CD14-positive monocyte (primary cell): ENCODE measurements at regions not wholly inside any gene's neighbourhood (a gene's known extent, or its start where the extent isn't known, plus 50 kb on each side); places are given as distances from the start of the nearest gene placed in this dataset.

Experiments used
- DNase-seq, 3 donors: peaks; one replicate each; pipeline ENCODE4 v3.0.0-alpha.2; 2011 to 2022
- H2AFZ ChIP-seq: 2 replicates; pipeline ENCODE4 v1.6.0; 2012; ENCODE audit warnings: mild to moderate bottlenecking, low read depth, low read length, inconsistent platforms; ENCODE audit not compliant: insufficient read depth, poor library complexity, severe bottlenecking
- H3K27ac ChIP-seq, 2 donors: 1 replicate in 1 of 2; 2 replicates in 1 of 2; pipeline ENCODE4 v1.5.1; 2012 to 2013; ENCODE audit warnings: low read length in 2 of 2, control low read depth in 1 of 2, inconsistent platforms in 1 of 2, low read depth in 1 of 2, mild to moderate bottlenecking in 1 of 2
- H3K27me3 ChIP-seq, 2 donors: one replicate each; pipeline versions ENCODE4 v1.6.0 to v1.6.1; 2011 to 2013; ENCODE audit warnings: low read length in 2 of 2; ENCODE audit not compliant: control insufficient read depth in 2 of 2, insufficient read depth in 2 of 2
- H3K36me3 ChIP-seq, 2 donors: replicated peaks in 1 of 2; 1 replicate in 1 of 2; 2 replicates in 1 of 2; pipeline versions ENCODE4 v1.5.1 to v1.6.1; 2012 to 2013; ENCODE audit warnings: low read length in 2 of 2, control low read depth in 1 of 2, inconsistent platforms in 1 of 2, mild to moderate bottlenecking in 1 of 2; ENCODE audit not compliant: insufficient read depth in 2 of 2, control insufficient read depth in 1 of 2
- H3K4me1 ChIP-seq, 2 donors: 1 replicate in 1 of 2; 2 replicates in 1 of 2; pipeline versions ENCODE4 v1.5.1 to v1.6.1; 2012 to 2013; ENCODE audit warnings: low read length in 2 of 2, control low read depth in 1 of 2, inconsistent platforms in 1 of 2, mild to moderate bottlenecking in 1 of 2, moderate library complexity in 1 of 2; ENCODE audit not compliant: insufficient read depth in 2 of 2, control insufficient read depth in 1 of 2
- H3K4me2 ChIP-seq: replicated peaks from 2 replicates; pipeline ENCODE3; 2012; ENCODE audit warnings: low read length, moderate library complexity, mild to moderate bottlenecking; ENCODE audit not compliant: poor library complexity, severe bottlenecking; ENCODE audit errors: extremely low read depth
- H3K4me3 ChIP-seq, 3 experiments: fragments of 200-600 bp in 1 of 3; sonication (generic) in 1 of 3; replicated peaks in 1 of 3; 1 replicate in 2 of 3; 2 replicates in 1 of 3; pipeline ENCODE4 v1.5.1; 2011 to 2013; ENCODE audit warnings: low read length in 3 of 3, mild to moderate bottlenecking in 3 of 3, control low read depth in 2 of 3, low read depth in 2 of 3, inconsistent platforms in 1 of 3, moderate library complexity in 1 of 3
- H3K79me2 ChIP-seq: 2 replicates; pipeline ENCODE4 v1.6.0; 2012; ENCODE audit warnings: mild to moderate bottlenecking, control low read depth, inconsistent platforms, low read length, moderate library complexity; ENCODE audit not compliant: insufficient read depth
- H3K9ac ChIP-seq: 2 replicates; pipeline ENCODE4 v1.6.0; 2017; ENCODE audit warnings: low read length, mild to moderate bottlenecking; ENCODE audit not compliant: insufficient read depth, poor library complexity, severe bottlenecking
- H3K9me3 ChIP-seq, 2 donors: replicated peaks in 1 of 2; 1 replicate in 1 of 2; 2 replicates in 1 of 2; pipeline versions ENCODE4 v1.5.1 to v1.6.1; 2012 to 2013; ENCODE audit warnings: low read length in 2 of 2, control low read depth in 1 of 2; ENCODE audit not compliant: control insufficient read depth in 1 of 2, insufficient read depth in 1 of 2
- H4K20me1 ChIP-seq: 2 replicates; pipeline ENCODE4 v1.6.0; 2012; ENCODE audit warnings: mild to moderate bottlenecking, low read length, control low read depth, moderate library complexity; ENCODE audit not compliant: insufficient read depth
- H3K27ac Mint-ChIP-seq, 7 donors: one replicate each; pipeline ENCODE4 v1.8.0; 2020; ENCODE audit warnings: mild to moderate bottlenecking in 7 of 7, mixed read lengths in 7 of 7, moderate library complexity in 6 of 7, inconsistent platforms in 2 of 7
- H3K27me3 Mint-ChIP-seq, 3 donors: one replicate each; pipeline ENCODE4 v1.8.0; 2021 to 2022; ENCODE audit warnings: low read depth in 3 of 3, mild to moderate bottlenecking in 3 of 3, mixed read lengths in 3 of 3, moderate library complexity in 3 of 3, inconsistent platforms in 1 of 3
- H3K36me3 Mint-ChIP-seq, 2 donors: one replicate each; pipeline ENCODE4 v1.8.0; 2020; ENCODE audit warnings: mixed read lengths in 2 of 2, inconsistent platforms in 1 of 2, mild to moderate bottlenecking in 1 of 2
- H3K4me1 Mint-ChIP-seq: one replicate; pipeline ENCODE4 v1.8.0; 2020; ENCODE audit warnings: mild to moderate bottlenecking, mixed read lengths
- H3K4me3 Mint-ChIP-seq, 2 donors: one replicate each; pipeline ENCODE4 v1.8.0; 2020; ENCODE audit warnings: mild to moderate bottlenecking in 2 of 2, mixed read lengths in 2 of 2, moderate library complexity in 1 of 2
- H3K9me3 Mint-ChIP-seq, 7 donors: one replicate each; pipeline ENCODE4 v1.8.0; 2020 to 2022; ENCODE audit warnings: mixed read lengths in 7 of 7, mild to moderate bottlenecking in 6 of 7, moderate library complexity in 6 of 7, inconsistent platforms in 2 of 7
- WGBS: methylation state at CpG from one replicate; pipeline ENCODE4 v1.1.5; 2013; ENCODE audit warnings: missing lambda C conversion rate; ENCODE audit not compliant: insufficient coverage; 5-methylcytosine and 5-hydroxymethylcytosine counted together
- intact Hi-C, 2 donors: fragments of 100-400 bp; cut with micrococcal nuclease; formaldehyde crosslinking; loops; one replicate each; pipeline versions ENCODE4 v1.15.0 to v1.15.1; 2023
- TF ChIP-seq, protein P1 (sequence below): fragments of 200-600 bp; IDR thresholded peaks from one replicate; pipeline ENCODE4 v1.8.0; 2022; ENCODE audit warnings: antibody characterized with exemption, mild to moderate bottlenecking

DNA sequence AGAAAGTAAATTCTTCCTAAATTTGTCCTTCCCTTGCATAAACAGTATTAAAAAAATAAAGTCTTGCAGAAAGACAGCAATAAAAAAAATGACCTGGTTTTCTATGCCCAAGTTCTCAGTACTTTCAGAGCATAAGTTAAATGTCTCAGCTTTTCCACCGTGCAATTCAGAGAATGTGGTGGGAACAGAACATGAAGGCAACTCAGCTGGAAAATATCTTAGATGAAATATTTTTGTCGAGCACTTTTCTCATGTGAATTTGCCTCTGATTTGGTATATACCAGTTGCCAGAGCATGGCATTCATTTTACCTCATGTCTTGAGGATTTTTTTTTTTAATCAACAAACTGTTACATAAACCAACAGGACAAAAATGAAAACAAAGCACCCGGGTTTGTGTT, 176.1 kb downstream of the CETN3 start:
- Mint-ChIP-seq H3K9me3 (peaks cover 0 to 2% (median 0%) of the 10 kb centered on the region in 7 donors), H3K4me3 (no peak overlapping the region), H3K4me1 (no peaks in the 10 kb centered on the region), H3K36me3 (no peaks in the 10 kb centered on the region), H3K27ac (no peak overlapping the region), H3K27me3 (peaks cover 0 to 1% (median 0%) of the 10 kb centered on the region in 3 donors)
- intact Hi-C loops: no loop called here
- no peak overlapping the region for H3K4me2 ChIP-seq
- no peak overlapping the region for H3K4me3 ChIP-seq
- no peak for DNase-seq
- H3K27ac ChIP-seq: no peak overlapping the region
- H3K36me3 ChIP-seq: no peaks in the 10 kb centered on the region
- H3K79me2 ChIP-seq: no peaks in the 10 kb centered on the region
- H2AFZ ChIP-seq: no peak overlapping the region
- no peaks in the 10 kb centered on the region for H4K20me1 ChIP-seq
- TF ChIP-seq, protein P1, sequence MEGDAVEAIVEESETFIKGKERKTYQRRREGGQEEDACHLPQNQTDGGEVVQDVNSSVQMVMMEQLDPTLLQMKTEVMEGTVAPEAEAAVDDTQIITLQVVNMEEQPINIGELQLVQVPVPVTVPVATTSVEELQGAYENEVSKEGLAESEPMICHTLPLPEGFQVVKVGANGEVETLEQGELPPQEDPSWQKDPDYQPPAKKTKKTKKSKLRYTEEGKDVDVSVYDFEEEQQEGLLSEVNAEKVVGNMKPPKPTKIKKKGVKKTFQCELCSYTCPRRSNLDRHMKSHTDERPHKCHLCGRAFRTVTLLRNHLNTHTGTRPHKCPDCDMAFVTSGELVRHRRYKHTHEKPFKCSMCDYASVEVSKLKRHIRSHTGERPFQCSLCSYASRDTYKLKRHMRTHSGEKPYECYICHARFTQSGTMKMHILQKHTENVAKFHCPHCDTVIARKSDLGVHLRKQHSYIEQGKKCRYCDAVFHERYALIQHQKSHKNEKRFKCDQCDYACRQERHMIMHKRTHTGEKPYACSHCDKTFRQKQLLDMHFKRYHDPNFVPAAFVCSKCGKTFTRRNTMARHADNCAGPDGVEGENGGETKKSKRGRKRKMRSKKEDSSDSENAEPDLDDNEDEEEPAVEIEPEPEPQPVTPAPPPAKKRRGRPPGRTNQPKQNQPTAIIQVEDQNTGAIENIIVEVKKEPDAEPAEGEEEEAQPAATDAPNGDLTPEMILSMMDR: no peak
- H3K9me3 ChIP-seq: no peaks in the 10 kb centered on the region
- 93% methylated on average over 2 of the region's 3 CpGs for WGBS
- no peak overlapping the region for H3K9ac ChIP-seq
- no peaks in the 10 kb centered on the region for H3K4me1 ChIP-seq
- no peaks in the 10 kb centered on the region for H3K27me3 ChIP-seq

DNA sequence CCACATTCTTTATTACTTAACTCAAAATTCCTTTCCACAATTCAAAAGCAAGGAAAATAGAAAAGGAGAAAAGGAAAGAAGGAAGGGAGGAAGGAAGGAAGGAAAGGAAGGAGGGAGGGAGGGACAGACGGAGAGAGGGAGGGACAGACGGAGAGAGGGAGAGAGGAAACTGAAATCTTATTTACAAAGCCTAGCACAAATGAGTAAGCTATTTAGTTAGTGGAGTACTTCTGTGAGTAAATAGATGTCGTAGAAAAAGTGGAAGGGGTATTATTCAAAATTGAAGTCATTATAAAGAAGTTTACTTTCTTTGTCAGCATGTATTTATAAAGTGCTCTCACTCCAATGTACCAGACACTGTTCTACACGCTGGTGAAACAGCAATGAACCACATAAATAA, 177.9 kb downstream of the CETN3 start:
- WGBS: 87% methylated on average over 2 of the region's 4 CpGs
- intact Hi-C loops: no loop called here
- DNase-seq: no peak

More for the DNA sequence above, 177.9 kb downstream of the CETN3 start:
- Histone ChIP-seq H4K20me1 (no peaks in the 10 kb centered on the region), H3K9me3 (no peaks in the 10 kb centered on the region), H3K79me2 (no peaks in the 10 kb centered on the region), H3K27ac (no peak overlapping the region), H3K9ac (no peak overlapping the region), H3K4me3 (no peak overlapping the region), H3K36me3 (no peaks in the 10 kb centered on the region), H2AFZ (no peak overlapping the region), H3K4me1 (no peaks in the 10 kb centered on the region), H3K27me3 (no peaks in the 10 kb centered on the region), H3K4me2 (no peak overlapping the region)
- H3K4me3 Mint-ChIP-seq: no peak overlapping the region
- H3K27ac Mint-ChIP-seq: no peak overlapping the region
- no peaks in the 10 kb centered on the region for H3K36me3 Mint-ChIP-seq
- peaks cover 0 to 1% (median 0%) of the 10 kb centered on the region in 3 donors for H3K27me3 Mint-ChIP-seq
- no peaks in the 10 kb centered on the region for H3K9me3 Mint-ChIP-seq
- no peaks in the 10 kb centered on the region for H3K4me1 Mint-ChIP-seq
- TF ChIP-seq, protein P1: no peak
